ENCODE measurements at regions not wholly inside any gene's neighbourhood (a gene's known extent, or its start where the extent isn't known, plus 50 kb on each side); places are given as distances from the start of the nearest gene placed in this dataset.

- no peak for TF ChIP-seq NFIC (IDR thresholded peaks at IDR 0.05)
- no peak for TF ChIP-seq YY1 (IDR thresholded peaks at IDR 0.05; ENCODE audit: low read depth)
- no peak for TF ChIP-seq FOXM1 (IDR thresholded peaks at IDR 0.05; ENCODE audit: borderline replicate concordance, low read depth)
Observed at GRCh38 chr12:126998031-126998430, 1268.9 kb upstream of the TMEM132C start.
